Caco-2 (cell line): ENCODE measurements at regions not wholly inside any gene's neighbourhood (a gene's known extent, or its start where the extent isn't known, plus 50 kb on each side); places are given as distances from the start of the nearest gene placed in this dataset.

Experiments
- BruUV-seq: library from RNA; stranded (reverse); fragments of 400-500 nt; replicated peaks from 2 replicates; lab custom pipeline; 2021; lab: Mats Ljungman, UMichigan
- CTCF ChIA-PET: fragments of 300-600 bp; sonication (Branson Sonifier 250); formaldehyde crosslinking; loops from one replicate; lab custom pipeline; 2022; ENCODE audit warnings: antibody characterized with exemption; lab: Charles Lee
- POLR2A ChIA-PET: fragments of 300-600 bp; sonication (Branson Sonifier 250); formaldehyde crosslinking; loops from one replicate; lab custom pipeline; 2022; ENCODE audit warnings: antibody characterized with exemption; lab: Charles Lee
- DNase-seq, 2 experiments: peaks; one replicate each; pipeline versions ENCODE4 v3.0.0 to v3.0.0-alpha.2; 2020 to 2022
- H3K27me3 ChIP-seq: replicated peaks from 2 replicates; pipeline ENCODE4 v1.6.0; 2011; ENCODE audit warnings: low read length; ENCODE audit not compliant: control insufficient read depth, insufficient read depth
- H3K36me3 ChIP-seq: 2 replicates; pipeline ENCODE4 v1.5.1; 2011; ENCODE audit warnings: low read length; ENCODE audit not compliant: control insufficient read depth, insufficient read depth
- H3K4me1 ChIP-seq: fragments of 250-450 bp; sonication (Bioruptor Pico); 2 replicates; pipeline ENCODE4 v1.5.1; 2020; ENCODE audit warnings: mild to moderate bottlenecking
- H3K4me3 ChIP-seq: 2 replicates; pipeline ENCODE4 v1.5.1; 2011; ENCODE audit warnings: low read depth, mild to moderate bottlenecking, control low read depth, low read length
- H3K9me3 ChIP-seq: fragments of 250-450 bp; sonication (Bioruptor Pico); 2 replicates; pipeline ENCODE4 v1.5.1; 2020; ENCODE audit warnings: mild to moderate bottlenecking, moderate library complexity
- H3K27ac Mint-ChIP-seq: one replicate; pipeline ENCODE4 v1.8.0; 2022; ENCODE audit warnings: mixed read lengths; ENCODE audit not compliant: unreplicated experiment
- H3K27me3 Mint-ChIP-seq: one replicate; pipeline ENCODE4 v1.8.0; 2022; ENCODE audit warnings: mixed read lengths; ENCODE audit not compliant: insufficient read depth, unreplicated experiment
- H3K36me3 Mint-ChIP-seq: one replicate; pipeline ENCODE4 v1.8.0; 2022; ENCODE audit warnings: mild to moderate bottlenecking, mixed read lengths; ENCODE audit not compliant: insufficient read depth, unreplicated experiment
- H3K4me1 Mint-ChIP-seq: one replicate; pipeline ENCODE4 v1.8.0; 2022; ENCODE audit warnings: low read depth, mixed read lengths; ENCODE audit not compliant: unreplicated experiment
- H3K4me3 Mint-ChIP-seq: one replicate; pipeline ENCODE4 v1.8.0; 2022; ENCODE audit warnings: mild to moderate bottlenecking, moderate library complexity, mixed read lengths; ENCODE audit not compliant: unreplicated experiment
- H3K9me3 Mint-ChIP-seq: one replicate; pipeline ENCODE4 v1.8.0; 2022; ENCODE audit warnings: mixed read lengths; ENCODE audit not compliant: unreplicated experiment
- intact Hi-C: fragments of 100-400 bp; cut with micrococcal nuclease; formaldehyde crosslinking; loops from one replicate; pipeline ENCODE4 v1.10.0; 2022; ENCODE audit not compliant: unreplicated experiment
- TF ChIP-seq, protein P1 (sequence below), 2 experiments: fragments of 200-600 bp in 1 of 2; IDR thresholded peaks; 1 replicate in 1 of 2; 2 replicates in 1 of 2; pipeline versions ENCODE4 v1.5.1 to v1.8.0; 2011 to 2022; ENCODE audit warnings: antibody characterized with exemption in 1 of 2, control low read depth in 1 of 2, inconsistent platforms in 1 of 2, low read depth in 1 of 2, low read length in 1 of 2, mild to moderate bottlenecking in 1 of 2, moderate library complexity in 1 of 2; ENCODE audit not compliant: insufficient read depth in 1 of 2, severe bottlenecking in 1 of 2, unreplicated experiment in 1 of 2

DNA sequence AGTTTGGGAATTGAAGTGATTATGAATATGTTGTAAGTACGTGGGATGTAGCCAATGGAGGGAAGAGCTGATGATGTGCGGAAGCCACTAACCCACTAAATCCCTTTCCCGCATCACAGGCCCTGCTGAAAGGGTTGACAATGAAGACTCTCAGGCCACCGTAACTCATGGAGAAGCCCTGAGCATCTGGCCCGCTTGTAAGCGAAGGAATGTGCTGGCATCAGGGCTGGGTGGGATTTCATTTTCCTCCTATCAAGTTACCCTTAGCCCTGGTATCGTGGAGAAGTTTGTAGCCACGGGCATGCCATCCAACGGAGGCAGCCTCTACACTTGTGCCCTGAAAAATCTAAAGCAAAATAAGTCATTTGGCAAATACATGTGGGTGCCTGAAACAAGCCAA lies 355.0 kb downstream of the CDH26 start:
- Histone ChIP-seq H3K9me3 (no peaks in the 10 kb centered on the region; the same call in 1 of the 2 replicates), H3K4me3 (no peak overlapping the region), H3K4me1 (no peaks in the 10 kb centered on the region), H3K36me3 (no peaks in the 10 kb centered on the region), H3K27me3 (no peaks in the 10 kb centered on the region)
- peaks cover 3% of the 10 kb centered on the region for H3K27me3 Mint-ChIP-seq
- no TSS peak for BruUV-seq
- H3K27ac Mint-ChIP-seq: no peak overlapping the region
- DNase-seq: no peak
- peaks cover 25% of the 10 kb centered on the region for H3K9me3 Mint-ChIP-seq
- H3K4me1 Mint-ChIP-seq: no peaks in the 10 kb centered on the region
- intact Hi-C loops: no loop called here
- TF ChIP-seq, protein P1, sequence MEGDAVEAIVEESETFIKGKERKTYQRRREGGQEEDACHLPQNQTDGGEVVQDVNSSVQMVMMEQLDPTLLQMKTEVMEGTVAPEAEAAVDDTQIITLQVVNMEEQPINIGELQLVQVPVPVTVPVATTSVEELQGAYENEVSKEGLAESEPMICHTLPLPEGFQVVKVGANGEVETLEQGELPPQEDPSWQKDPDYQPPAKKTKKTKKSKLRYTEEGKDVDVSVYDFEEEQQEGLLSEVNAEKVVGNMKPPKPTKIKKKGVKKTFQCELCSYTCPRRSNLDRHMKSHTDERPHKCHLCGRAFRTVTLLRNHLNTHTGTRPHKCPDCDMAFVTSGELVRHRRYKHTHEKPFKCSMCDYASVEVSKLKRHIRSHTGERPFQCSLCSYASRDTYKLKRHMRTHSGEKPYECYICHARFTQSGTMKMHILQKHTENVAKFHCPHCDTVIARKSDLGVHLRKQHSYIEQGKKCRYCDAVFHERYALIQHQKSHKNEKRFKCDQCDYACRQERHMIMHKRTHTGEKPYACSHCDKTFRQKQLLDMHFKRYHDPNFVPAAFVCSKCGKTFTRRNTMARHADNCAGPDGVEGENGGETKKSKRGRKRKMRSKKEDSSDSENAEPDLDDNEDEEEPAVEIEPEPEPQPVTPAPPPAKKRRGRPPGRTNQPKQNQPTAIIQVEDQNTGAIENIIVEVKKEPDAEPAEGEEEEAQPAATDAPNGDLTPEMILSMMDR (IDR thresholded peaks at IDR 0.05; ENCODE audit: insufficient read depth in 1 of 2, low read depth in 1 of 2, low read length in 1 of 2, severe bottlenecking in 1 of 2, unreplicated experiment in 1 of 2): no peak
- H3K36me3 Mint-ChIP-seq: no peaks in the 10 kb centered on the region
- POLR2A ChIA-PET: no interaction called here
- H3K4me3 Mint-ChIP-seq: no peak overlapping the region
- CTCF ChIA-PET: no interaction called here

DNA sequence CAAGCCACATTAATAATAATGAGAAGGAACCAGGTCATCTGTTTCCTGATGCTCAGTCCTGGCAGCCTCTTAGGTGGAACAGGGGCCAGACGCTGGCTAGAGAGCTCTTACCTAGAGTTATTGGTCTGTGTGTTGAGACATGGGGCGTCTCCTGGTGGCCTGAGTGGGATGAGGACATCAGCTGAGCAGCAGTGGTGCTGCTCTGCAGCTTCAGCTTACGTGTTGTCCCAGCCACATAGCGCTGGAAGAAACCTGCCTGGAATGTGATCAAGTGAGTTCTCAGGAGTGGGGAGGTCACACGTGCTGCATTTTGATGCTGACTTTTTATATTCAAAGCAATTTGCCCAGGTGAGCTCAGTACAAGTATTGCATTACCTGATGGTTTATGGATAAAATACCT lies 355.4 kb downstream of the CDH26 start:
- Histone ChIP-seq H3K9me3 (no peaks in the 10 kb centered on the region; the same call in 1 of the 2 replicates), H3K4me1 (no peaks in the 10 kb centered on the region), H3K36me3 (no peaks in the 10 kb centered on the region), H3K4me3 (no peak overlapping the region), H3K27me3 (no peaks in the 10 kb centered on the region)
- no peak for DNase-seq
- H3K27ac Mint-ChIP-seq: no peak overlapping the region
- intact Hi-C loops: no loop called here
- peaks cover 25% of the 10 kb centered on the region for H3K9me3 Mint-ChIP-seq
- H3K4me3 Mint-ChIP-seq: no peak overlapping the region
- BruUV-seq: no TSS peak
- CTCF ChIA-PET: no interaction called here
- TF ChIP-seq, protein P1 (IDR thresholded peaks at IDR 0.05; ENCODE audit: insufficient read depth in 1 of 2, low read depth in 1 of 2, low read length in 1 of 2, severe bottlenecking in 1 of 2, unreplicated experiment in 1 of 2): no peak
- POLR2A ChIA-PET: no interaction called here
- peaks cover 3% of the 10 kb centered on the region for H3K27me3 Mint-ChIP-seq
- no peaks in the 10 kb centered on the region for H3K4me1 Mint-ChIP-seq
- H3K36me3 Mint-ChIP-seq: no peaks in the 10 kb centered on the region

DNA sequence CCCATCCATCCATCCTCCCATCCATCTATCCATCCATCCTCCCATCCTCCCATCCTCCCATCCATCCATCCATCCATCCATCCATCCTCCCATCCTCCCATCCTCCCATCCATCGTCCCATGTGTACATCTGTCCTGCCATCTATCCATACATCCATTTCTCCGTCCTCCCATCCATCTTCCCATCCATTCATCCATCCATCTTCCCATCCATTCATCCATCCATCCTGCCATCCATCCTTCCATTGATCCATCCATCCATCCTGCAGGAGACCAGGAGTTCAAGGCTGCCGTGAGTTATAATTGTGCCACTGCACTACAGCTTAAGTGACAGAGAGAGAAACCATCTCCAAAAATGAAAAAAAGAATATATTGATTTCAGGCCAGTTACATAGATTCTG lies 356.5 kb downstream of the CDH26 start:
- Histone ChIP-seq H3K27me3 (no peaks in the 10 kb centered on the region), H3K36me3 (no peaks in the 10 kb centered on the region), H3K4me1 (no peaks in the 10 kb centered on the region), H3K4me3 (no peak overlapping the region), H3K9me3 (no peaks in the 10 kb centered on the region)
- no peak overlapping the region for H3K27ac Mint-ChIP-seq
- DNase-seq: no peak
- H3K4me3 Mint-ChIP-seq: no peak overlapping the region
- H3K9me3 Mint-ChIP-seq: peaks cover 25% of the 10 kb centered on the region
- TF ChIP-seq, protein P1 (IDR thresholded peaks at IDR 0.05; ENCODE audit: insufficient read depth in 1 of 2, low read depth in 1 of 2, low read length in 1 of 2, severe bottlenecking in 1 of 2, unreplicated experiment in 1 of 2): no peak
- no TSS peak for BruUV-seq
- no peaks in the 10 kb centered on the region for H3K4me1 Mint-ChIP-seq
- intact Hi-C loops: no loop called here
- ChIA-PET CTCF (no interaction called here), POLR2A (no interaction called here)
- no peaks in the 10 kb centered on the region for H3K36me3 Mint-ChIP-seq
- H3K27me3 Mint-ChIP-seq: peaks cover 4% of the 10 kb centered on the region
